H9 (cell line): ENCODE measurements at regions not wholly inside any gene's neighbourhood (a gene's known extent, or its start where the extent isn't known, plus 50 kb on each side); places are given as distances from the start of the nearest gene placed in this dataset.

Experiments used
- DNase-seq: peaks from one replicate; pipeline ENCODE4 v3.0.0-alpha.2; 2017
- H2AFZ ChIP-seq: one replicate; pipeline ENCODE4 v1.6.1; 2013; ENCODE audit warnings: mild to moderate bottlenecking, low read length, control low read depth, moderate library complexity
- H2AK5ac ChIP-seq: 2 replicates; pipeline ENCODE4 v1.6.1; 2013; ENCODE audit warnings: low read length, control low read depth, mixed read lengths; ENCODE audit not compliant: insufficient read length
- H2BK120ac ChIP-seq: one replicate; pipeline ENCODE4 v1.6.1; 2013; ENCODE audit warnings: low read depth, mild to moderate bottlenecking, low read length, control low read depth, inconsistent platforms; ENCODE audit not compliant: poor library complexity, severe bottlenecking
- H2BK12ac ChIP-seq: 2 replicates; pipeline ENCODE4 v1.6.1; 2013; ENCODE audit warnings: low read length, control low read depth, mixed read lengths, low read depth; ENCODE audit not compliant: insufficient read length
- H2BK15ac ChIP-seq: 2 replicates; pipeline ENCODE4 v1.6.1; 2013; ENCODE audit warnings: low read depth, low read length, control low read depth
- H2BK20ac ChIP-seq: one replicate; pipeline ENCODE4 v1.6.1; 2013; ENCODE audit warnings: low read depth, mild to moderate bottlenecking, low read length, control low read depth, inconsistent platforms; ENCODE audit not compliant: poor library complexity, severe bottlenecking
- H2BK5ac ChIP-seq: 2 replicates; pipeline ENCODE4 v1.6.1; 2013; ENCODE audit warnings: low read length, control low read depth, mixed read lengths; ENCODE audit not compliant: insufficient read length
- H3K14ac ChIP-seq: 2 replicates; pipeline ENCODE4 v1.6.1; 2013; ENCODE audit warnings: low read length, control low read depth; ENCODE audit not compliant: insufficient read depth
- H3K18ac ChIP-seq: 2 replicates; pipeline ENCODE4 v1.6.1; 2013; ENCODE audit warnings: low read depth, mild to moderate bottlenecking, mixed read lengths, low read length, control low read depth; ENCODE audit not compliant: insufficient read length
- H3K23ac ChIP-seq: 2 replicates; pipeline ENCODE4 v1.6.1; 2013; ENCODE audit warnings: low read length, control low read depth, mixed read lengths, low read depth; ENCODE audit not compliant: insufficient read length
- H3K23me2 ChIP-seq: 2 replicates; pipeline ENCODE4 v1.6.1; 2013; ENCODE audit warnings: low read depth, mild to moderate bottlenecking, mixed read lengths, low read length, control low read depth; ENCODE audit not compliant: insufficient read length, poor library complexity, severe bottlenecking
- H3K27ac ChIP-seq: 2 replicates; pipeline ENCODE4 v1.5.1; 2013; ENCODE audit warnings: low read length, control low read depth, mixed read lengths, low read depth; ENCODE audit not compliant: insufficient read length
- H3K27me3 ChIP-seq: 2 replicates; pipeline ENCODE4 v1.6.1; 2013; ENCODE audit warnings: low read length, control low read depth, inconsistent platforms; ENCODE audit not compliant: insufficient read depth
- H3K4ac ChIP-seq: 2 replicates; pipeline ENCODE4 v1.6.1; 2013; ENCODE audit warnings: low read depth, mild to moderate bottlenecking, control low read depth, inconsistent platforms, low read length, moderate library complexity
- H3K4me1 ChIP-seq: 2 replicates; pipeline ENCODE4 v1.6.1; 2013; ENCODE audit warnings: low read length, control low read depth, inconsistent platforms; ENCODE audit not compliant: insufficient read depth
- H3K4me2 ChIP-seq: 2 replicates; pipeline ENCODE4 v1.6.1; 2013; ENCODE audit warnings: low read length, control low read depth, mixed read lengths; ENCODE audit not compliant: insufficient read length, insufficient read depth
- H3K56ac ChIP-seq: 2 replicates; pipeline ENCODE4 v1.6.1; 2013; ENCODE audit warnings: low read depth, mild to moderate bottlenecking, mixed read lengths, low read length, control low read depth; ENCODE audit not compliant: insufficient read length
- H3K79me1 ChIP-seq: 2 replicates; pipeline ENCODE4 v1.6.1; 2013; ENCODE audit warnings: low read depth, mild to moderate bottlenecking, moderate library complexity, low read length, control low read depth, inconsistent platforms; ENCODE audit not compliant: insufficient read depth, poor library complexity, severe bottlenecking
- H3K79me2 ChIP-seq: 2 replicates; pipeline ENCODE4 v1.6.1; 2013; ENCODE audit warnings: low read length, control low read depth, inconsistent platforms; ENCODE audit not compliant: insufficient read depth
- H3K9ac ChIP-seq: 2 replicates; pipeline ENCODE4 v1.6.1; 2013; ENCODE audit warnings: low read length, control low read depth, mixed read lengths; ENCODE audit not compliant: insufficient read length; ENCODE audit errors: extremely low read depth
- H3K9me3 ChIP-seq: one replicate; pipeline ENCODE4 v1.6.1; 2013; ENCODE audit warnings: low read depth, low read length, inconsistent platforms; ENCODE audit not compliant: control insufficient read depth
- H3T11ph ChIP-seq: one replicate; pipeline ENCODE4 v1.6.1; 2013; ENCODE audit warnings: mild to moderate bottlenecking, low read length, control low read depth, inconsistent platforms
- H4K20me1 ChIP-seq: one replicate; pipeline ENCODE4 v1.6.1; 2013; ENCODE audit not compliant: control insufficient read depth, insufficient read length, insufficient read depth
- H4K5ac ChIP-seq: 2 replicates; pipeline ENCODE4 v1.6.1; 2013; ENCODE audit warnings: low read depth, mild to moderate bottlenecking, mixed read lengths, low read length, control low read depth; ENCODE audit not compliant: insufficient read length
- H4K8ac ChIP-seq: replicated peaks from 2 replicates; pipeline ENCODE4 v1.6.1; 2013; ENCODE audit warnings: low read length, control low read depth, mixed read lengths, low read depth; ENCODE audit not compliant: insufficient read length
- H4K91ac ChIP-seq: 2 replicates; pipeline ENCODE4 v1.6.1; 2013; ENCODE audit warnings: low read depth, mild to moderate bottlenecking, moderate library complexity, mixed read lengths, low read length, control low read depth; ENCODE audit not compliant: insufficient read length
- H3K27ac Mint-ChIP-seq, 3 experiments: 2 replicates in 2 of 3; 3 replicates in 1 of 3; pipeline ENCODE4 v1.8.0; 2020 to 2021; ENCODE audit warnings: mixed read lengths in 3 of 3, mild to moderate bottlenecking in 1 of 3, moderate library complexity in 1 of 3
- H3K27me3 Mint-ChIP-seq: 2 replicates; pipeline ENCODE4 v1.8.0; 2021; ENCODE audit warnings: low read depth, mild to moderate bottlenecking, moderate library complexity, mixed read lengths
- H3K36me3 Mint-ChIP-seq, 3 experiments: 2 replicates in 2 of 3; 3 replicates in 1 of 3; pipeline ENCODE4 v1.8.0; 2020 to 2021; ENCODE audit warnings: low read depth in 3 of 3, mixed read lengths in 3 of 3; ENCODE audit not compliant: insufficient read depth in 1 of 3
- H3K4me1 Mint-ChIP-seq, 2 experiments: 2 replicates each; pipeline ENCODE4 v1.8.0; 2020; ENCODE audit warnings: mixed read lengths in 2 of 2
- H3K4me3 Mint-ChIP-seq, 2 experiments: 2 replicates in 1 of 2; 3 replicates in 1 of 2; pipeline ENCODE4 v1.8.0; 2020 to 2021; ENCODE audit warnings: mild to moderate bottlenecking in 2 of 2, mixed read lengths in 2 of 2, moderate library complexity in 1 of 2
- H3K9me3 Mint-ChIP-seq, 2 experiments: 2 replicates in 1 of 2; 3 replicates in 1 of 2; pipeline ENCODE4 v1.8.0; 2020; ENCODE audit warnings: mild to moderate bottlenecking in 2 of 2, mixed read lengths in 2 of 2, moderate library complexity in 1 of 2
- WGBS: extraction: QIAGEN DNeasy Blood & Tissue Kit; methylation state at CpG from one replicate; pipeline ENCODE4 v1.1.7; 2013; ENCODE audit warnings: missing lambda C conversion rate, low lambda C conversion rate, mixed read lengths; ENCODE audit not compliant: insufficient read length; ENCODE audit errors: extremely low coverage; 5-methylcytosine and 5-hydroxymethylcytosine counted together
- TF ChIP-seq, protein P1 (sequence below): fragments of 200-600 bp; sonication (generic); conservative IDR thresholded peaks from 3 replicates; pipeline ENCODE4 v1.8.0; 2021; ENCODE audit warnings: antibody characterized with exemption, mild to moderate bottlenecking

DNA sequence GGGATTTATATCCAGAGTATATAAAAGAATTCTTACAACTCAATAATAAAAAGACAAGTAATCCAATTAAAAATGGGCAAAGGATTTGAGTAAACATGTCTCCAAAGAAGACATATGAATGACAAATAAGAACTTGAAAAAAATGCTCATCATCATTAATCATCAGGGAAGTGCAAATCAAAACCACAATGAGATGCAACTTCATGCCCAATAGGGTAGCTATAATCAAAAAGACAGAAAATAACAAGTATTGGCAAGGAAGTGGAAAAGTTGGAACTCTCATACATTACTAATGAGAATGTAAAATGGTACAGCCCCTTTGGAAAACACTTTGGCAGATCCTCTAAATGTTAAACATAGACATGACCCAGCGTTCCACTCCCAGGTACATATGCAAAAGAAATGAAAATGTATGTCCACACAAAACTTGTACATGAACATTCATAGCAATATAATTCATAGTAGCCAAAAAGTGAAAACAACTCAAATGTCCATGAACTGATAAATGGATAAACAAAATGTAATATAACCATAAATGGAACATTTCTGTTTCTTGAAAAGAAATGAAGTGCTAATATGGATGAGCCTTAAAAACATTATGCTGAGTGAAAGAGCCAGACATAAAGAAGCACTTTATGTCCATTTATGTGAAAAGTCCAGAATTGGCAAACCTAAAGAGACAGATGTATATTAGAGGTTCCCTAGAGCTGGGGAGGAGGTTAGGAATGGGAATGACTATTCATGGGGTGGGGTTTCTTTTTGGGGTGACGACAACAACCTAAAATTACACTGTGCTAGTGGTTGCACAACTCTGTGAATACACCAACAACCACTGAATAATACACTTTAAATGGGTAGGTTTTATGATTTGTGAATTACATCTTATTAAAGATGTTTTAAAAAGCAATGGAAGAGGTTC, 259.7 kb downstream of the RHOU start:
- Histone ChIP-seq H3K4me2 (no peak overlapping the region), H2BK12ac (no peak overlapping the region), H3K23ac (no peak overlapping the region), H4K8ac (no peak overlapping the region), H3K79me2 (no peaks in the 10 kb centered on the region), H4K91ac (no peak overlapping the region), H3T11ph (no peak overlapping the region), H4K5ac (no peak overlapping the region), H3K79me1 (no peaks in the 10 kb centered on the region), H2BK5ac (no peak overlapping the region), H3K56ac (no peak overlapping the region), H3K27ac (no peak overlapping the region), H2AK5ac (no peak overlapping the region), H3K4me1 (peaks cover 6% of the 10 kb centered on the region; the same call in 1 of the 2 replicates), H3K18ac (no peak overlapping the region), H2AFZ (no peak overlapping the region), H3K9me3 (no peaks in the 10 kb centered on the region), H2BK20ac (no peak overlapping the region), H3K27me3 (no peaks in the 10 kb centered on the region), H2BK120ac (no peak overlapping the region), H3K23me2 (no peaks in the 10 kb centered on the region), H3K4ac (no peak overlapping the region), H3K14ac (no peak overlapping the region), H3K9ac (no peak overlapping the region), H4K20me1 (no peaks in the 10 kb centered on the region), H2BK15ac (no peak overlapping the region)
- Mint-ChIP-seq H3K36me3 (no peaks in the 10 kb centered on the region), H3K4me3 (no peak overlapping the region), H3K27me3 (no peaks in the 10 kb centered on the region; the same call in 1 of the 2 replicates), H3K27ac (no peak overlapping the region), H3K4me1 (peaks cover 11 to 16% of the 10 kb centered on the region in 2 experiments), H3K9me3 (no peaks in the 10 kb centered on the region)
- WGBS, result no CpG with 5 or more reads among the region's 2 CpGs
- TF ChIP-seq, protein P1, sequence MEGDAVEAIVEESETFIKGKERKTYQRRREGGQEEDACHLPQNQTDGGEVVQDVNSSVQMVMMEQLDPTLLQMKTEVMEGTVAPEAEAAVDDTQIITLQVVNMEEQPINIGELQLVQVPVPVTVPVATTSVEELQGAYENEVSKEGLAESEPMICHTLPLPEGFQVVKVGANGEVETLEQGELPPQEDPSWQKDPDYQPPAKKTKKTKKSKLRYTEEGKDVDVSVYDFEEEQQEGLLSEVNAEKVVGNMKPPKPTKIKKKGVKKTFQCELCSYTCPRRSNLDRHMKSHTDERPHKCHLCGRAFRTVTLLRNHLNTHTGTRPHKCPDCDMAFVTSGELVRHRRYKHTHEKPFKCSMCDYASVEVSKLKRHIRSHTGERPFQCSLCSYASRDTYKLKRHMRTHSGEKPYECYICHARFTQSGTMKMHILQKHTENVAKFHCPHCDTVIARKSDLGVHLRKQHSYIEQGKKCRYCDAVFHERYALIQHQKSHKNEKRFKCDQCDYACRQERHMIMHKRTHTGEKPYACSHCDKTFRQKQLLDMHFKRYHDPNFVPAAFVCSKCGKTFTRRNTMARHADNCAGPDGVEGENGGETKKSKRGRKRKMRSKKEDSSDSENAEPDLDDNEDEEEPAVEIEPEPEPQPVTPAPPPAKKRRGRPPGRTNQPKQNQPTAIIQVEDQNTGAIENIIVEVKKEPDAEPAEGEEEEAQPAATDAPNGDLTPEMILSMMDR, result no peak
- DNase-seq, result no peak
